Activated B cell treated with CpG ODN at 0.5 μM for 24 hours (primary cell): ENCODE measurements at regions not wholly inside any gene's neighbourhood (a gene's known extent, or its start where the extent isn't known, plus 50 kb on each side); places are given as distances from the start of the nearest gene placed in this dataset.

Source experiments
- ATAC-seq: fragments of 200-7000 bp; cut with Tn5 transposase; one replicate; pipeline ENCODE4 v1.10.0; 2021; ENCODE audit warnings: low read depth, mild to moderate bottlenecking, moderate library complexity
- CTCF ChIA-PET: fragments of 350-600 bp; sonication (Branson Sonifier 250); formaldehyde crosslinking; loops from one replicate; lab custom pipeline; 2021; ENCODE audit warnings: antibody characterized with exemption; lab: Charles Lee
- POLR2A ChIA-PET: fragments of 350-600 bp; sonication (Branson Sonifier 250); formaldehyde crosslinking; loops from one replicate; lab custom pipeline; 2021; ENCODE audit warnings: antibody characterized with exemption; lab: Charles Lee
- DNase-seq: peaks from one replicate; pipeline ENCODE4 v3.0.0; 2022
- H3K27ac Mint-ChIP-seq: one replicate; pipeline ENCODE4 v1.8.0; 2020; ENCODE audit warnings: mixed read lengths
- H3K27me3 Mint-ChIP-seq: one replicate; pipeline ENCODE4 v1.8.0; 2021; ENCODE audit warnings: mixed read lengths
- H3K36me3 Mint-ChIP-seq: one replicate; pipeline ENCODE4 v1.8.0; 2021; ENCODE audit warnings: low read depth, mixed read lengths
- H3K4me1 Mint-ChIP-seq: one replicate; pipeline ENCODE4 v1.8.0; 2021; ENCODE audit warnings: mixed read lengths
- H3K4me3 Mint-ChIP-seq: one replicate; pipeline ENCODE4 v1.8.0; 2020; ENCODE audit warnings: mild to moderate bottlenecking, mixed read lengths
- H3K9me3 Mint-ChIP-seq: one replicate; pipeline ENCODE4 v1.8.0; 2020; ENCODE audit warnings: mixed read lengths
- intact Hi-C: fragments of 100-400 bp; cut with micrococcal nuclease; formaldehyde crosslinking; loops from one replicate; pipeline ENCODE4 v1.15.1; 2024
- TF ChIP-seq, protein P1 (sequence below): fragments of 200-600 bp; IDR thresholded peaks from one replicate; pipeline ENCODE4 v1.8.0; 2022; ENCODE audit warnings: antibody characterized with exemption, mild to moderate bottlenecking

DNA sequence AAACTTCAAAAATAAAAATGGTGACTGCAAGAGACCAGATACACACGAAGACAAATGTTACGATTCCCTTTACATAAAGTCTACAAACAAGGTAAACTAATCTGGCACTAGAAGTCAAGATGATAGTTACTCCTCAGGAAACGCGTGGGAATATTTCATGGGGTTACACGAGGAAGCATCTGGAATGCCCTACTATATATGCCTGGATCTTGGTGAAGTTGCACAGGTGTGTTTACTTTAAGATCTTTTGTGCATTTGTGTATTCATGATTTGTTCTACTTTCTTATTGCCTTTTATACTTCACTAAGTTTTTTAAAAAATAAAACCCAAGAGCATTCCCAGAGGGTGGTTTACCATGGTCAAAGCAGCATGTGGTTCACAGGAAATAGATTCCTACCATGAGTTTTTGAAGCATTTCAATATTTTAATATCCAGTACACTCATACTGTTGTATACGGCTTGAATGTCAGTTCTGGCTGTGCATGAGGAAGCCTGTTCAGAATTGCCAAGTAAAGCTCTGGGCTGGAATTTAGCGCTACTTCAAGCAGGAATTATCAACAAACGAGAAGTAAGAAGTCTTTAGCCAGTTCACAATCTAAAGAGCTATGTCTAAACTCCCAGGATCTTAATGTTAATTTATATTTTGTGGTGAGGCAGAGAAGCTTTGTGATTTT, 239.8 kb upstream of the KLHL1 start:
- TF ChIP-seq, protein P1, sequence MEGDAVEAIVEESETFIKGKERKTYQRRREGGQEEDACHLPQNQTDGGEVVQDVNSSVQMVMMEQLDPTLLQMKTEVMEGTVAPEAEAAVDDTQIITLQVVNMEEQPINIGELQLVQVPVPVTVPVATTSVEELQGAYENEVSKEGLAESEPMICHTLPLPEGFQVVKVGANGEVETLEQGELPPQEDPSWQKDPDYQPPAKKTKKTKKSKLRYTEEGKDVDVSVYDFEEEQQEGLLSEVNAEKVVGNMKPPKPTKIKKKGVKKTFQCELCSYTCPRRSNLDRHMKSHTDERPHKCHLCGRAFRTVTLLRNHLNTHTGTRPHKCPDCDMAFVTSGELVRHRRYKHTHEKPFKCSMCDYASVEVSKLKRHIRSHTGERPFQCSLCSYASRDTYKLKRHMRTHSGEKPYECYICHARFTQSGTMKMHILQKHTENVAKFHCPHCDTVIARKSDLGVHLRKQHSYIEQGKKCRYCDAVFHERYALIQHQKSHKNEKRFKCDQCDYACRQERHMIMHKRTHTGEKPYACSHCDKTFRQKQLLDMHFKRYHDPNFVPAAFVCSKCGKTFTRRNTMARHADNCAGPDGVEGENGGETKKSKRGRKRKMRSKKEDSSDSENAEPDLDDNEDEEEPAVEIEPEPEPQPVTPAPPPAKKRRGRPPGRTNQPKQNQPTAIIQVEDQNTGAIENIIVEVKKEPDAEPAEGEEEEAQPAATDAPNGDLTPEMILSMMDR: no peak
- intact Hi-C loops: no loop called here
- Mint-ChIP-seq H3K9me3 (peaks cover 9% of the 10 kb centered on the region), H3K27ac (no peak overlapping the region), H3K4me3 (no peak overlapping the region), H3K4me1 (no peaks in the 10 kb centered on the region), H3K27me3 (no peaks in the 10 kb centered on the region), H3K36me3 (no peaks in the 10 kb centered on the region)
- ChIA-PET POLR2A (no interaction called here), CTCF (no interaction called here)
- DNase-seq: no peak
- no peak for ATAC-seq

DNA sequence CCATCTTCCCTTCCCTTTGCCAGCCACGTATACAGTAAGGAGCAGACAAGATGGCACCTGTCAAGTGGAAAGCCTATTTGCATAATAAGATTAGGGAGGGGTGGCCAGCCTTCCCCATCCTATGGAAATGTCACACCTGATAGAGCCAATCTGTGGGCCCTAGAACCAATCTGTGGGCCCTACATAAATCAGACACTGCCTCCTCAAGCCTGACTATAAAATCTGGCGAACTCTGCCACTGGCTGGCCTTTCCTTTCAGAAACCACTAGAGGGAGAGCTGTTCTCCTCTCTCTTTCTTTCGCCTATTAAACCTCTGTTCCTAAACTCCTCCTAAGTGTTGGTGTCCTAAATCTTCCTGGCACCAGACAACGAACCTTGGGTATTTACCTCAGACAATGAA, 231.5 kb upstream of the KLHL1 start:
- no peak overlapping the region for H3K4me3 Mint-ChIP-seq
- no peak for ATAC-seq

DNA sequence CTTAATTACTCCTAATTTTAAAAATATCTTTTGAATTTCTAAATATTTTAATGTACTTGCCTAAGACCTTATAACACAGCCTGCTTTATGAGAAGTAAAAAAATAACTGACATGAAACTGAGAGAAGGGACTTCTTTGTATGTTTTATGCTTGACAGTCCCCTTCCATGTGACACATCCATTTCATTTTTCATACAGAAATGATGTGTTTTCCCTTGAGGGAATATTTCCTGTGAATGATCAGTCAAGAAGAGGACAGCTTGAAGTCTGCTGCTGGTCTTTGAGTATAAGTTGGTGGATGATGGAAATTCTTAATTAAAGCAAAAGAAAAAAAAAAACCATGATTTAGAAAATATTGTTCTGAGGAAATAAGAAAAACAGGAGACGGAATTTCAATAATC, 230.4 kb upstream of the KLHL1 start:
- ATAC-seq (no peak), DNase-seq (no peak)
- ChIA-PET CTCF (no interaction called here), POLR2A (no interaction called here)
- no peaks in the 10 kb centered on the region for H3K27me3 Mint-ChIP-seq
- H3K9me3 Mint-ChIP-seq: peaks cover 4% of the 10 kb centered on the region
- no peaks in the 10 kb centered on the region for H3K36me3 Mint-ChIP-seq
- H3K4me3 Mint-ChIP-seq: no peak overlapping the region
- H3K4me1 Mint-ChIP-seq: no peaks in the 10 kb centered on the region
- H3K27ac Mint-ChIP-seq: no peak overlapping the region
- TF ChIP-seq, protein P1: no peak
- intact Hi-C loops: no loop called here

More for the DNA sequence above, 231.5 kb upstream of the KLHL1 start:
- H3K9me3 Mint-ChIP-seq: peaks cover 4% of the 10 kb centered on the region
- TF ChIP-seq, protein P1: no peak
- no peaks in the 10 kb centered on the region for H3K27me3 Mint-ChIP-seq
- ChIA-PET CTCF (no interaction called here), POLR2A (no interaction called here)
- DNase-seq: no peak
- no peaks in the 10 kb centered on the region for H3K4me1 Mint-ChIP-seq
- no peak overlapping the region for H3K27ac Mint-ChIP-seq
- intact Hi-C loops: no loop called here
- no peaks in the 10 kb centered on the region for H3K36me3 Mint-ChIP-seq

DNA sequence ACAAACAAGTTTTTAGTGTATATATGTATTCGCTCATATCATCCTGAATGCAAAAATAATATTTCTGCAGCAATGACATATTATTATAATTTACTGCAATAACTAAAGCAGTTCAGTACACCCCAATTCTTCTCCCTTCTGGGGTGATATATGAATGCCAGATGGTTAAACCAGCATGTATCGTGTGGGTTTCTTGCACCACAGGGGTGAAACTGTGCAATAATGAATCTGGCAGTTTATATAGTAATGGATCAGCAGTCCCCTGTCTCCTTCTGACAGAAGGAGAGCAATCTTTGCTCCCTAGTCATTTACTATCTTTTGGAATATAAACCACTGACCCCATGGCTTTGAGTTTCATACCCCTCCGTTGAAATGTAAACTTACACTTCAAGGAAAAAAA, 228.6 kb upstream of the KLHL1 start:
- Mint-ChIP-seq H3K4me3 (no peak overlapping the region), H3K27me3 (no peaks in the 10 kb centered on the region), H3K9me3 (peaks cover 4% of the 10 kb centered on the region), H3K4me1 (no peaks in the 10 kb centered on the region), H3K27ac (no peak overlapping the region), H3K36me3 (no peaks in the 10 kb centered on the region)
- TF ChIP-seq, protein P1: no peak
- POLR2A ChIA-PET: no interaction called here
- no peak for DNase-seq
- CTCF ChIA-PET: no interaction called here
- intact Hi-C loops: no loop called here
- ATAC-seq: no peak

DNA sequence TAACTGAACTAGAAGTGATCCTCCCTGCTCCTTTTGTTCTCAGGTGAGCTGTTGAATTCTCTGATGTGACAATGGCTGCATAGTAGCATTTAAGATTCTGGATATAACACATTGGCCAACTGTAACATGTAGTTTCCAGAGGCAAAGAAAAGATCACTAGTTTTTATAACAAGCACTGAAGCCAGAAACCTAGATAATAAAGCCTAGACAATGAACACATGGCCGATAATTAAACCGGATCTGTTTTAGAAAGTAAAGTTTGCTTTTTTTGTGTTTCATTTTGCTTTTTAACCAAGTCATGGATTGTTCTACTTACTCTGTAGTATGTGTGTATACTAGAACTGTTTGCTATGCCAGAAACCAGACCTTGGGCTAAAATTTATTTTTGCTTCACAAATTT, 225.5 kb upstream of the KLHL1 start:
- CTCF ChIA-PET: no interaction called here
- no peaks in the 10 kb centered on the region for H3K4me1 Mint-ChIP-seq
- H3K4me3 Mint-ChIP-seq: no peak overlapping the region
- no peak for ATAC-seq
- no peaks in the 10 kb centered on the region for H3K9me3 Mint-ChIP-seq
- POLR2A ChIA-PET: no interaction called here
- no peaks in the 10 kb centered on the region for H3K27me3 Mint-ChIP-seq
- no peak for DNase-seq
- H3K27ac Mint-ChIP-seq: no peak overlapping the region
- intact Hi-C loops: no loop called here
- H3K36me3 Mint-ChIP-seq: no peaks in the 10 kb centered on the region
- TF ChIP-seq, protein P1: no peak
